Superior temporal gyrus (tissue), 1 donor: ENCODE measurements at regions not wholly inside any gene's neighbourhood (a gene's known extent, or its start where the extent isn't known, plus 50 kb on each side); places are given as distances from the start of the nearest gene placed in this dataset.

Experiments
- DNase-seq: peaks from one replicate; pipeline ENCODE4 v3.0.0-alpha.2; 2016; ENCODE audit errors: extremely low spot score

- DNase-seq, result no peak
Observed at GRCh38 chr21:39105836-39106235, 77.4 kb downstream of the PSMG1 start.

GRCh38 chr21:39105341-39105765, 77.9 kb downstream of the PSMG1 start:
- no peak for DNase-seq

GRCh38 chr21:39104911-39105310, 78.3 kb downstream of the PSMG1 start:
- no peak for DNase-seq

- no peak for DNase-seq
Observed at GRCh38 chr21:39103689-39104088, 79.6 kb downstream of the PSMG1 start.

- DNase-seq, result no peak
Observed at GRCh38 chr21:39099859-39100258, 83.4 kb downstream of the PSMG1 start.

- DNase-seq, result no peak
Observed at GRCh38 chr21:39098696-39099200, 84.5 kb downstream of the PSMG1 start.

GRCh38 chr21:39097981-39098380, 85.3 kb downstream of the PSMG1 start:
- no peak for DNase-seq

GRCh38 chr21:39097335-39097861, 85.9 kb downstream of the PSMG1 start:
- peak; percentile 18 for DNase-seq

GRCh38 chr21:39096754-39097153, 86.5 kb downstream of the PSMG1 start:
- no peak for DNase-seq

- DNase-seq, result no peak
Observed at GRCh38 chr21:39095681-39096080, 87.6 kb downstream of the PSMG1 start.

GRCh38 chr21:39094847-39095579, 88.2 kb downstream of the PSMG1 start:
- DNase-seq, result no peak

GRCh38 chr21:39094087-39094780, 89.0 kb downstream of the PSMG1 start:
- peak; percentile 24 for DNase-seq

- no peak for DNase-seq
Observed at GRCh38 chr21:39093526-39093925, 89.7 kb downstream of the PSMG1 start.

- no peak for DNase-seq
Observed at GRCh38 chr21:39088831-39089380, 94.3 kb downstream of the PSMG1 start.

GRCh38 chr21:39088031-39088370, 95.2 kb downstream of the PSMG1 start:
- DNase-seq, result no peak

GRCh38 chr21:39087238-39088030, 95.8 kb downstream of the PSMG1 start:
- no peak for DNase-seq

- DNase-seq, result no peak
Observed at GRCh38 chr21:39086547-39086946, 96.7 kb downstream of the PSMG1 start.

- DNase-seq, result no peak
Observed at GRCh38 chr21:39085843-39086405, 97.3 kb downstream of the PSMG1 start.

- no peak for DNase-seq
Observed at GRCh38 chr21:39084979-39085729, 98.1 kb downstream of the PSMG1 start.

- DNase-seq, result no peak
Observed at GRCh38 chr21:39084073-39084472, 99.2 kb downstream of the PSMG1 start.
